K562 (cell line): ENCODE measurements at regions not wholly inside any gene's neighbourhood (a gene's known extent, or its start where the extent isn't known, plus 50 kb on each side); places are given as distances from the start of the nearest gene placed in this dataset.
A peak's percentile ranks its signal among the peaks of the same experiment; 100 is the strongest.

ENCODE experiments used
- ATAC-seq: fragments of 200-7000 bp; cut with Tn5 transposase; 3 replicates; pipeline ENCODE4 v1.9.1; 2020; ENCODE audit warnings: moderate library complexity
- BruUV-seq: library from RNA; stranded (reverse); fragments of 400-500 nt; replicated peaks from 2 replicates; lab custom pipeline; 2021; lab: Mats Ljungman, UMichigan
- CTCF ChIA-PET: fragments of 300-600 bp; formaldehyde crosslinking; extraction: SDS; loops from one replicate; lab custom pipeline; 2021; ENCODE audit warnings: low intra/inter-chr PET ratio; lab: Yijun Ruan, JAX
- POLR2A ChIA-PET: fragments of 300-600, 350-650 bp; sonication (Branson Sonifier 250); formaldehyde crosslinking; extraction: SDS; loops from one replicate; lab custom pipeline; 2021; ENCODE audit warnings: antibody characterized with exemption, inconsistent platforms; lab: Yijun Ruan, JAX
- DNase-seq, 4 experiments: peaks; one replicate each; pipeline versions ENCODE4 v3.0.0 to v3.0.0-alpha.2; 2011 to 2018; ENCODE audit warnings: low spot score in 3 of 4, mixed read lengths in 3 of 4; ENCODE audit errors: extremely low read depth in 1 of 4
- FAIRE-seq: peaks from 2 replicates; lab custom pipeline; 2011; peaks lifted over from hg19 to GRCh38; lab: Jason Lieb, UNC
- H2AFZ ChIP-seq: 2 replicates; pipeline ENCODE4 v1.6.0; 2011; ENCODE audit warnings: low read depth, low read length, control low read depth, inconsistent platforms
- H3K27ac ChIP-seq: fragments of 200-600 bp; 3 replicates; pipeline ENCODE4 v1.8.0; 2011; ENCODE audit warnings: low read depth, mild to moderate bottlenecking, control low read depth, inconsistent platforms, low read length, moderate library complexity, mixed read lengths; ENCODE audit errors: extremely low read depth
- H3K27me3 ChIP-seq, 2 experiments: fragments of 300-600 bp in 1 of 2; 2 replicates in 1 of 2; 3 replicates in 1 of 2; pipeline versions ENCODE4 v1.6.0 to v1.8.0; 2011; ENCODE audit warnings: inconsistent platforms in 2 of 2, low read length in 2 of 2, mild to moderate bottlenecking in 1 of 2, mixed read lengths in 1 of 2, moderate library complexity in 1 of 2; ENCODE audit not compliant: control insufficient read depth in 2 of 2, insufficient read depth in 2 of 2
- H3K36me3 ChIP-seq: fragments of 300-600 bp; 3 replicates; pipeline ENCODE4 v1.8.0; 2011; ENCODE audit warnings: mild to moderate bottlenecking, low read length, inconsistent platforms; ENCODE audit not compliant: control insufficient read depth, insufficient read depth
- H3K4me1 ChIP-seq, 2 experiments: fragments of 200-600 bp in 1 of 2; replicated peaks in 1 of 2; 2 replicates in 1 of 2; 3 replicates in 1 of 2; pipeline versions ENCODE4 v1.5.1 to v1.8.0; 2011; ENCODE audit warnings: inconsistent platforms in 2 of 2, low read length in 2 of 2, mild to moderate bottlenecking in 1 of 2, mixed read lengths in 1 of 2, moderate library complexity in 1 of 2; ENCODE audit not compliant: control insufficient read depth in 2 of 2, insufficient read depth in 2 of 2
- H3K4me2 ChIP-seq: 2 replicates; pipeline ENCODE4 v1.6.1; 2011; ENCODE audit warnings: low read length, control low read depth, inconsistent platforms, mixed read lengths; ENCODE audit not compliant: insufficient read depth
- H3K4me3 ChIP-seq: fragments of 200-600 bp; sonication (generic), shearing (Covaris generic); 2 replicates; pipeline ENCODE4 v1.5.1; 2016; ENCODE audit warnings: control low read depth, inconsistent platforms
- H3K79me2 ChIP-seq: fragments of 200-600 bp; 3 replicates; pipeline ENCODE4 v1.8.0; 2011; ENCODE audit warnings: low read length, inconsistent platforms; ENCODE audit not compliant: control insufficient read depth, insufficient read depth
- H3K9ac ChIP-seq, 2 experiments: 2 replicates each; pipeline versions ENCODE4 v1.6.0 to v1.6.1; 2011; ENCODE audit warnings: low read depth in 2 of 2, low read length in 2 of 2, control low read depth in 1 of 2, inconsistent platforms in 1 of 2, mild to moderate bottlenecking in 1 of 2, mixed read lengths in 1 of 2; ENCODE audit not compliant: insufficient read depth in 1 of 2
- H3K9me1 ChIP-seq: one replicate; pipeline ENCODE4 v1.6.0; 2011; ENCODE audit warnings: inconsistent platforms, mild to moderate bottlenecking, low read length, moderate library complexity; ENCODE audit not compliant: control insufficient read depth, insufficient read depth
- H3K9me3 ChIP-seq: replicated peaks from 2 replicates; pipeline ENCODE4 v1.5.1; 2011; ENCODE audit warnings: low read depth, low read length, inconsistent platforms; ENCODE audit not compliant: control insufficient read depth, insufficient read depth
- H4K20me1 ChIP-seq: replicated peaks from 2 replicates; pipeline ENCODE4 v1.6.1; 2011; ENCODE audit warnings: low read length, inconsistent platforms, mixed read lengths; ENCODE audit not compliant: control insufficient read depth, insufficient read depth
- BCOR ChIP-seq: fragments of 450-650 bp; IDR thresholded peaks from 2 replicates; pipeline ENCODE4 v1.6.1; 2016
- CBX3 ChIP-seq, 2 experiments: IDR thresholded peaks; 1 replicate in 1 of 2; 2 replicates in 1 of 2; pipeline ENCODE4 v1.6.1; 2012; ENCODE audit warnings: inconsistent platforms in 2 of 2, low read length in 2 of 2, borderline replicate concordance in 1 of 2, control low read depth in 1 of 2
- CTBP1 ChIP-seq: fragments of 450-650 bp; IDR thresholded peaks from 2 replicates; pipeline ENCODE4 v1.6.1; 2016; ENCODE audit warnings: borderline replicate concordance
- HMBOX1 ChIP-seq: sonication (generic); IDR thresholded peaks from 2 replicates; pipeline ENCODE4 v1.6.1; 2016
- MAFG ChIP-seq: fragments of 450-650 bp; conservative IDR thresholded peaks from 2 replicates; pipeline ENCODE4 v1.6.1; 2016; ENCODE audit warnings: missing genetic modification characterization, missing compliant biosample characterization
- MCM5 ChIP-seq: fragments of 450-650 bp; IDR thresholded peaks from 2 replicates; pipeline ENCODE4 v1.6.1; 2016; ENCODE audit warnings: low read depth
- NFIC ChIP-seq: fragments of 450-650 bp; IDR thresholded peaks from 2 replicates; pipeline ENCODE4 v1.6.1; 2017; ENCODE audit warnings: mild to moderate bottlenecking, inconsistent platforms
- RAD21 ChIP-seq, 2 experiments: fragments of 250-450 bp in 1 of 2; fragments of 450-650 bp in 1 of 2; sonication (Bioruptor Pico) in 1 of 2; formaldehyde crosslinking in 1 of 2; IDR thresholded peaks in 1 of 2; conservative IDR thresholded peaks in 1 of 2; 2 replicates each; pipeline versions ENCODE4 v1.4.0 to v1.8.0; 2020 to 2022; ENCODE audit warnings: mild to moderate bottlenecking in 2 of 2, moderate library complexity in 1 of 2
- SMC3 ChIP-seq: conservative IDR thresholded peaks from 2 replicates; pipeline ENCODE4 v1.6.1; 2011; ENCODE audit warnings: low read depth, low read length, improper control_type of control experiment; ENCODE audit not compliant: insufficient read depth
- SOX6 ChIP-seq: fragments of 450-650 bp; IDR thresholded peaks from 2 replicates; pipeline ENCODE4 v1.6.1; 2014; ENCODE audit warnings: mild to moderate bottlenecking
- ZBTB34 ChIP-seq: fragments of 250-450 bp; sonication (Bioruptor Pico); IDR thresholded peaks from 2 replicates; pipeline ENCODE4 v1.8.0; 2021; ENCODE audit warnings: mild to moderate bottlenecking, moderate library complexity
- ZNF197 ChIP-seq: fragments of 200-800 bp; sonication (Bioruptor generic); IDR thresholded peaks from 2 replicates; pipeline ENCODE4 v1.6.1; 2016; ENCODE audit warnings: low read depth, missing genetic modification characterization, missing compliant biosample characterization
- ZNF449 ChIP-seq: fragments of 250-450 bp; sonication (Bioruptor Pico); IDR thresholded peaks from 2 replicates; pipeline ENCODE4 v1.8.0; 2022; ENCODE audit warnings: moderate library complexity, mild to moderate bottlenecking, inconsistent platforms
- ZNF507 ChIP-seq: conservative IDR thresholded peaks from 2 replicates; pipeline ENCODE4 v1.6.1; 2017; ENCODE audit warnings: missing genetic modification characterization, missing compliant biosample characterization
- ZNF518B ChIP-seq: fragments of 250-450 bp; sonication (Bioruptor Pico); IDR thresholded peaks from 2 replicates; pipeline ENCODE4 v1.5.0; 2021; ENCODE audit warnings: mild to moderate bottlenecking, moderate library complexity
- WGBS: fragments of 100-300 bp; shearing (Covaris generic); methylation state at CpG from one replicate; pipeline ENCODE4 v1.1.6; 2016; ENCODE audit warnings: low coverage, mixed read lengths; ENCODE audit not compliant: insufficient coverage; ENCODE audit errors: missing lambda C conversion rate; 5-methylcytosine and 5-hydroxymethylcytosine counted together
- in situ Hi-C: fragments of 300-500 bp; cut with MboI; formaldehyde crosslinking; loops from 4 replicates; pipeline ENCODE4 v1.15.0; 2018; ENCODE audit warnings: inconsistent platforms, mixed read lengths
- intact Hi-C: fragments of 100-400 bp; cut with micrococcal nuclease; formaldehyde crosslinking; loops from 2 replicates; pipeline ENCODE4 v1.14.2; 2022

GRCh38 chrX:65871671-65872311, 168.1 kb downstream of the VSIG4 start:
- CTCF ChIA-PET: no interaction called here
- FAIRE-seq: peak; percentile 91
- intact Hi-C loops: loop anchor here (1.0 to 5.0 kb wide), 3 partner anchors 56 to 274 kb away; no protein-coding TSS in a partner anchor
- TF ChIP-seq RAD21 (CRISPR knock-in tag; conservative IDR thresholded peaks at IDR 0.05 in 1 of 2, IDR thresholded peaks at IDR 0.05 in 1 of 2) (peak; percentile 40 to 70), HMBOX1 (0 out of 2 replicates have a peak, but pooled peaks have one; percentile 23), ZNF197 (CRISPR knock-in tag) (no peak), MCM5 (no peak), BCOR (0 out of 2 replicates have a peak, but pooled peaks have one; percentile 16), ZNF518B (CRISPR knock-in tag) (no peak), ZNF507 (tag) (no peak), CTBP1 (peak; percentile 16; the same call in 1 of the 2 replicates), SMC3 (peak; percentile 37; the same call in 1 of the 2 replicates), ZNF449 (CRISPR knock-in tag) (no peak), NFIC (peak; percentile 93), SOX6 (peak; percentile 42; the same call in 1 of the 2 replicates), MAFG (tag) (peak; percentile 36), CBX3 (IDR thresholded peaks at IDR 0.05; ENCODE audit: borderline replicate concordance in 1 of 2, low read length in 2 of 2) (0 out of 3 replicates have a peak, but pooled peaks of 1 of the 2 experiments have one; percentile 26), ZBTB34 (CRISPR knock-in tag) (no peak)

More at GRCh38 chrX:65871671-65872311, 168.1 kb downstream of the VSIG4 start:
- Histone ChIP-seq H4K20me1 (no peaks in the 10 kb centered on the region), H3K9ac (no peak overlapping the region), H3K79me2 (no peaks in the 10 kb centered on the region), H3K9me3 (no peaks in the 10 kb centered on the region), H3K4me3 (no peak overlapping the region), H2AFZ (peak overlapping the region; percentile 60), H3K27ac (no peak overlapping the region), H3K4me2 (no peak overlapping the region; the same call in 1 of the 2 replicates), H3K27me3 (no peaks in the 10 kb centered on the region), H3K9me1 (no peaks in the 10 kb centered on the region), H3K36me3 (no peaks in the 10 kb centered on the region), H3K4me1 (peaks cover 27 to 30% of the 10 kb centered on the region in 2 experiments; a peak in 4 of 5 replicates)
- peak; percentile 24 to 68 (median 44) for DNase-seq
- ATAC-seq: peak; percentile 83
- POLR2A ChIA-PET: interaction anchor here (0.9 kb wide), 1 partner anchor 23 kb away, joined by 3 read pairs; no protein-coding TSS in a partner anchor
- no TSS peak for BruUV-seq
- in situ Hi-C loops: no loop called here
- 28% methylated on average over 7 of the region's 7 CpGs for WGBS
